ENCODE measurements at regions not wholly inside any gene's neighbourhood (a gene's known extent, or its start where the extent isn't known, plus 50 kb on each side); places are given as distances from the start of the nearest gene placed in this dataset.

DNA sequence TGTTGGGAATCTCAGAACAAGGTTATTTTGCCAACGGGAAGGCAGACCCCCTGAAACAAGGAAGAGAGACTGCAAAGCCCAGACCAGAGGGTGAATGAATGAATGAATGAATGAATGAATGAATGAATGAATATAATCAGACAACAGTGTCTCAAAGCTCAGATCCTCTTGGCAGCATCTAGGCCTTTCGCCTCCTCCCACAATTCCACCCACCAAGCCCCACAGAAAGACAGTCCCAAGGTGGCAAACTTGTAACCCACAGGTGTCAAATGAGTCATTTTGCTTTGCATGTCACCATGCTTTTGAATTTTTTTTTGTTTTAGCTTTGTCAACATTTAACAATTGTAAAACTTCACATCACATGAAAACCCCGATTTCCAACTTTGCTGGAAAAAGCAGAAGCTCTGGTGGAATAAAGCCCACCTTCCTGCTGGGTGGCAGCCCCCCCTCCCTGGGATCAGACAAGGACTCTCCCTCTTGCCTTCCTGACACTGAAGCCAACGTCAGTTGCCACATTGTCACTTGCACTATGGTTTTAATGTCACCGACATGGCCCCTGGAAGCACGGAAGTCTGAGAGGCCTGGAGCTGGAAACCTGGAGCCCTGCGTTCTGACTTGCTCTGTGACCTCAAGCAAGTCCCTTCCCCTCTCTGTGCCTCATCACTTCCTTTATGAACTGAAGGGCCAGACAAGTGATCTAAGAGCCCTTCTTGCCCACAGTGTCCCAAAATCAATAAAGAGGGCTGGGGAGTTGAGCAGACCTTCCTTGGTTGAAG lies 134.6 kb upstream of the RUNX3 start:
- TF ChIP-seq, protein P1, sequence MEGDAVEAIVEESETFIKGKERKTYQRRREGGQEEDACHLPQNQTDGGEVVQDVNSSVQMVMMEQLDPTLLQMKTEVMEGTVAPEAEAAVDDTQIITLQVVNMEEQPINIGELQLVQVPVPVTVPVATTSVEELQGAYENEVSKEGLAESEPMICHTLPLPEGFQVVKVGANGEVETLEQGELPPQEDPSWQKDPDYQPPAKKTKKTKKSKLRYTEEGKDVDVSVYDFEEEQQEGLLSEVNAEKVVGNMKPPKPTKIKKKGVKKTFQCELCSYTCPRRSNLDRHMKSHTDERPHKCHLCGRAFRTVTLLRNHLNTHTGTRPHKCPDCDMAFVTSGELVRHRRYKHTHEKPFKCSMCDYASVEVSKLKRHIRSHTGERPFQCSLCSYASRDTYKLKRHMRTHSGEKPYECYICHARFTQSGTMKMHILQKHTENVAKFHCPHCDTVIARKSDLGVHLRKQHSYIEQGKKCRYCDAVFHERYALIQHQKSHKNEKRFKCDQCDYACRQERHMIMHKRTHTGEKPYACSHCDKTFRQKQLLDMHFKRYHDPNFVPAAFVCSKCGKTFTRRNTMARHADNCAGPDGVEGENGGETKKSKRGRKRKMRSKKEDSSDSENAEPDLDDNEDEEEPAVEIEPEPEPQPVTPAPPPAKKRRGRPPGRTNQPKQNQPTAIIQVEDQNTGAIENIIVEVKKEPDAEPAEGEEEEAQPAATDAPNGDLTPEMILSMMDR (IDR thresholded peaks at IDR 0.05; ENCODE audit: low read depth, low read length): no peak
- no peaks in the 10 kb centered on the region for H3K27me3 ChIP-seq
- no peaks in the 10 kb centered on the region for H3K9me3 ChIP-seq
- no peak for DNase-seq
- H3K4me1 ChIP-seq: peaks cover 10% of the 10 kb centered on the region
- H3K4me3 ChIP-seq (ENCODE audit: low read depth, low read length): no peak overlapping the region
- H3K36me3 ChIP-seq: no peaks in the 10 kb centered on the region

DNA sequence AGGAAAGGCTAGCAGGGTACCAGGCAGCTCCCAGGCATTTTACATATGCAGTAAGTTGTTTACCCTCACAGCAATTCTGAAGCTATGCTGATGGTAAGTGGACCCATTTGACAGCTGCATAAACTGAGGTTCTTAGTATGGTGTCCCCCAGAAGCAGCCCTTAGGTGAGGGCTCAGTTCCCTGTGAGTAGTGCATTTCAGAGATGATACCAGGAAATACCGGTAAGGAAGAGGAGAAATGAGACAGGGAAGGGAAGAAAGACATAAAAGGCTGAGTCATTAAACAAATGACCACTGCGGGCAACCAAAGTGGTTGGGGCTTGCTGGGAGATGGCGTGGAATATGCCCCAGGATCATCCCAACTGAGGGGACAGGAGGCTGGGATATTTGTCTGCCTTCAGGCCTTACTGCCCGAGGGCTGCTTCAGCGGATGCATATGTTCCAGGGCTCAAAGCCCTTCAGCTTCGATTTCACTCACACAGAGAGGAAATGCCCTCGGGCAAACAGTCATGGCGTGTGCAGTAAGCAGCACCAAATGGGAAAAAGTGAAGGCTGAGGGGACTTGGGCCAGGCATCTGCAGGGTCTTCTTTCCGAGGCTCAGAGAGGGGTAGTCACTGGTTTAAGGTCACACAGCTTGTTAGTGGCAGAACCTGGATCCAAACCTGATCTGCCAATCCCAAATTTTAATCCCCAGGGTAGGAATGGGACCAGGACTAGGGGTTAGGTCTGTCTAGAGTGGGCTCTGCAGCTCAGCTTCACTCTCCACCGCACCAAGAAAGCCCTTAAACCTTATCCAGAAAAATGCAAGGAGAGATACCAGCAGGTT lies 133.7 kb upstream of the RUNX3 start:
- peaks cover 10% of the 10 kb centered on the region for H3K4me1 ChIP-seq
- no peaks in the 10 kb centered on the region for H3K9me3 ChIP-seq
- H3K4me3 ChIP-seq (ENCODE audit: low read depth, low read length): no peak overlapping the region
- peak; percentile 15 for DNase-seq
- no peaks in the 10 kb centered on the region for H3K27me3 ChIP-seq
- no peaks in the 10 kb centered on the region for H3K36me3 ChIP-seq
- TF ChIP-seq, protein P1 (IDR thresholded peaks at IDR 0.05; ENCODE audit: low read depth, low read length): no peak

DNA sequence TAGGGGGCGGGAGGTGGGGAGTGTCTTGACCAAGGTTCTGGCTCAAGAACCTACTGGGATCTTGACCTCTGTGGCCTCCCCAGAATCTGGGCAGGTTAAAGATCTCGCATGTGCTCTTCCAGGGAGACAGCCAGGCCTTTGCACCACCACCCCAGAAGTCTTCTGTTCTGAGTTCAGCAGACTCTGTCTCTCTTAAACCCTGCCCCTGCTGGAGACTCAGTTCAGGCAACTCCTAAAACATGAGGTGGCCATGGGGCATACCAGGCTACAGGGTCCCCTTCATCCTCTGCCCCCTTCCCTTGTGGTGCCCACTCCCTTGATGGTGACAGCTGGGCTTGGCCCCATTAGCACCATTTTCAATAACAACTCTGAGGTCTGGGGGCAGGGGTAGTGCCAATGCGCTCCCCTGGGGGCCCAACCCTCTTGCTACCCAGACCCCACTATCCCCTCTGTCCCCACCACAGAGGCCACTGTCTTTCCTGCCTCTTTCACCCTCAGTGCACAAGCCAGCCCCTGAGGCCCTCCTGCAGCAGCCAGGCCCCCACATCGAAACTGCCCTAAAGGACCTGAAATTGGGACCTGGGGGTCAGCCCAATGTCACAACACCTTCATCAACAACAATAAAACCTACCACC lies 132.7 kb upstream of the RUNX3 start:
- Histone ChIP-seq H3K9me3 (no peaks in the 10 kb centered on the region), H3K4me1 (peaks cover 10% of the 10 kb centered on the region), H3K27me3 (no peaks in the 10 kb centered on the region), H3K36me3 (no peaks in the 10 kb centered on the region), H3K4me3 (ENCODE audit: low read depth, low read length) (no peak overlapping the region)
- TF ChIP-seq, protein P1 (IDR thresholded peaks at IDR 0.05; ENCODE audit: low read depth, low read length): no peak
- DNase-seq: no peak

DNA sequence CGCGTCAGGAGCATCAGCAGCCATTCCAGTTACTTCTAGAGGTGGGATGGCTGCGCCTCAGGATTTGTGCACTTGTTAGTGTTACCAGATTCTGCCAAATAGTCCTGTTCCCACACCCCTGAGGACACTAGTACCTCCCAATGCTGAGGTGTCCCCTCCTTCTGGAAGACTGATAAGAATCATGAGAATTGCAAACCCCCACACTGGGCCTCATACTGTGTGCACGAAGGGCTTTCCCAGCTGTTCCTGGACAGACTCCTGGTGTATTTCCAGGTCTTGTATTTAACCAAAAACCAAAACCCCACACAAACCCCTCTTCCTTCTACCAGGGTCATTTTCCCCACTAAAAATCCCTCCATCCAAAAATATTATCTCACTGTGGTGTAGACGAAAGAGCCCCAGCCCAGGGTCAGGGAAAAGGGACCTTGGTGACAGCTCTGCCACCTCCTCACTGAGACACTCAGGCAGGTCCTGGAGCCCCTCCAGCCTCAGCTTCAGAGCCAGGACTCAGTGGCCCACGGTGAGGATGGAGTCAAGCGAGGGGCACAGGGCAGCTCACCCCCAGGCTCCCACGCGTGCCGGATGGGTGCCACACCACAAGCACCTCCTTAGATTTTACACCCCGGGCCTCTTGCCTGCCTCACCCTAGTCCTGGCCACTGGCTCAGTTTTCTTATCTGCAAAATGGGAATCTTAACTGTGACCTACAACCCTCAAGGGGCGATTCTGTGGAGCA lies 131.4 kb upstream of the RUNX3 start:
- TF ChIP-seq, protein P1 (IDR thresholded peaks at IDR 0.05; ENCODE audit: low read depth, low read length): no peak
- peaks cover under 1% of the 10 kb centered on the region for H3K4me1 ChIP-seq
- DNase-seq: no peak
- H3K4me3 ChIP-seq (ENCODE audit: low read depth, low read length): no peak overlapping the region
- H3K36me3 ChIP-seq: no peaks in the 10 kb centered on the region
- H3K9me3 ChIP-seq: no peaks in the 10 kb centered on the region
- no peaks in the 10 kb centered on the region for H3K27me3 ChIP-seq

DNA sequence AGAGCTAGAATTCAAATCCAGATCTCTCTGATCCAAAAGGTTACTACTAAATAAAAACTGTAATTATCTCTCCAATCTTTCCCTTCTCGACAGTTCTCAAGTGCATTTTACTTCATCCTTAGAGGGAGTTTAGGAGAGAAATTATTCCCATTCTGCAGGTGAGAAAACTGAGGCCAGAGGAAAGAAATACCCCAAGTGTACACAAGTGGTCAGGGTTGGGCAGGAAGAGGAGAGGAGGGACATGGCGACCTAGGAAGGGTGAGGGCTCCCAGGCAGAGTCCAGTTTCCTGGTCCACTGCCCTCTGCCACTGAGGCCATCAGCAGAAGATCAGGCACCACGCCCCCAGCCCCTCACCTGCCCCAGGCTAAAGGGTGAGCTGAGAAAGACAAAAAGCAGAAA lies 127.1 kb upstream of the RUNX3 start:
- DNase-seq: no peak
- H3K9me3 ChIP-seq: no peaks in the 10 kb centered on the region
- no peaks in the 10 kb centered on the region for H3K36me3 ChIP-seq
- H3K4me3 ChIP-seq (ENCODE audit: low read depth, low read length): no peak overlapping the region
- TF ChIP-seq, protein P1 (IDR thresholded peaks at IDR 0.05; ENCODE audit: low read depth, low read length): no peak
- H3K27me3 ChIP-seq: no peaks in the 10 kb centered on the region
- H3K4me1 ChIP-seq: no peaks in the 10 kb centered on the region

All from BE2C (cell line).